ENCODE measurements at regions not wholly inside any gene's neighbourhood (a gene's known extent, or its start where the extent isn't known, plus 50 kb on each side); places are given as distances from the start of the nearest gene placed in this dataset.

DNA sequence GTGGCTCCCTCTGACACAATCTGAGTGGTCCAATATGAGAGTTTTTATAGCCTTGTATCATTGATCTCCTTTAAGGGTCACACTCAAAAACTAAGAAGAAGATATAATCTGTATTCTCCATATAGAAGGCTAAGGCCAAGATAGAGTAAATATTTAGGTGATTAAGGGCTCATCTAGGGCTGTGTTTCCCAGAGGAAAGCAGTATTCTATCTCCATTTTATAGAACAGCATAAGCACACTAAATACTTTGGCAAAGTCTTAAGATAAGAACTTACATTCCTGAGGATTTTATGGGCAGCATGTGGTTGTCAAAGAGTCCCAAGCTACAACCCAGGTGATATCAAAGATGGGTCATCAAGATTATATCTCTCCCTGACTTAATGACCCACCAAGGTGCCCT is 377.6 kb downstream of the KIF16B start:
- DNase-seq (ENCODE audit: low spot score), result no peak
- H3K27me3 Mint-ChIP-seq (ENCODE audit: insufficient read depth), result no peaks in the 10 kb centered on the region
- no peaks in the 10 kb centered on the region for H3K9me3 Mint-ChIP-seq
- intact Hi-C loops (cut with micrococcal nuclease), result no loop called here
- no peak overlapping the region for H3K27ac Mint-ChIP-seq
- H3K4me3 Mint-ChIP-seq, result no peak overlapping the region
- H3K4me1 Mint-ChIP-seq (ENCODE audit: low read depth), result no peaks in the 10 kb centered on the region
- no peaks in the 10 kb centered on the region for H3K36me3 Mint-ChIP-seq (ENCODE audit: low read depth)

DNA sequence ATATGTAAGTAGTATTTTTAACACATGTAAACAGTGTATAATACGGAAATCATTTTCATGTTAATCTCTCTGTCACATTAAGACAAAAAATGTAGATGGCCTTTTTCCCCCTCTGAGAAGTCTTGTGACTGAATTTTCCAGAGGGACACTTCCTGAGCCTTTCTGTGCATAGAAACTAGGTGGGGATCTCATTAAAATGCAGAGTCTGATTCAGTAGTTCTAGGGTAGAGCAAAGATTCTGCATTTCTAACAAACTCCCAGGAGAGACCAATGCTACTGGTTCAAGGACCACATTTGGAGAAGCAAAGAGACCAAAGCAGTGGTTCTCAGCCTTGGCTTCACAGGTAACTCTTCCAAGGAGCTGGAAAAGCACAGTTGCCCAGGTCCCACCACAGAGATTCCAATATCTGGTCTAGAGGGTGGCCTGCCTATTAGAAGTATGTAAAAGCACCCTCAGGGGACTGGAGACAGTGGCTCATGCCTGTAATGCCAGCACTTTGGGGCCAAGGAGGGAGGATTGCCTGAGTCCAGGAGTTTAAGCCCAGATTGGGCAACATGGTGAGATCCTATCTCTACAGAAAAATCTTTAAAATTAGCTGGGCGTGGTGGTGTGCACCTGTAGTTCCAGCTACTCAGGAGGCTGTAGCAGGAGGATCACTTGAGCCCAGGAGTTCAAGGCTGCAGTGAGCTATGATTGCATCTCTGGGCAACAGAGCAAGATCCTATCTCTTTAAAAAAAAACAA is 378.5 kb downstream of the KIF16B start:
- no peak for DNase-seq (ENCODE audit: low spot score)
- Mint-ChIP-seq H3K4me1 (ENCODE audit: low read depth) (no peaks in the 10 kb centered on the region), H3K9me3 (no peaks in the 10 kb centered on the region), H3K27me3 (ENCODE audit: insufficient read depth) (no peaks in the 10 kb centered on the region), H3K27ac (no peak overlapping the region), H3K36me3 (ENCODE audit: low read depth) (no peaks in the 10 kb centered on the region), H3K4me3 (no peak overlapping the region)
- intact Hi-C loops (cut with micrococcal nuclease), result no loop called here

DNA sequence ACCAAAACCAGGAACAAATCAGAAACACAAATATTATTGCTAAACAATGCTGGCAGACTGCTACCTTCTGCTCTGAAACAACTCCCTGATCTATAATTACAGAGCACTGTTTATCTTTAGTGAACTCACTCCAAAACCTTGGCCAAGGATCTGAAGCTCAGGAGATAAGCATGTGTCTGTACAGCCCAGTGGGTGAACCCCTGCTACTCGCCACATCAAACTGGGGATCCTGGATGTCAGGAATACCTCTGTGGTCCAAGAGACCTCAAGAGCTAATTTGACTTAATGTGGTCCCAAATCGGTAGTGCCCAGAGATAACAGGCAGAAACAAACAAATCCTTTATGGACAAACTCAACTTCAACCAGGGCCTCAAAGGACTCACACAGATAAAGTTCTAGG is 381.8 kb downstream of the KIF16B start:
- intact Hi-C loops (cut with micrococcal nuclease), result no loop called here
- H3K27me3 Mint-ChIP-seq (ENCODE audit: insufficient read depth), result no peaks in the 10 kb centered on the region
- DNase-seq (ENCODE audit: low spot score), result no peak
- H3K4me1 Mint-ChIP-seq (ENCODE audit: low read depth), result no peaks in the 10 kb centered on the region
- H3K27ac Mint-ChIP-seq, result no peak overlapping the region
- no peaks in the 10 kb centered on the region for H3K9me3 Mint-ChIP-seq
- H3K36me3 Mint-ChIP-seq (ENCODE audit: low read depth), result no peaks in the 10 kb centered on the region
- H3K4me3 Mint-ChIP-seq, result no peak overlapping the region

DNA sequence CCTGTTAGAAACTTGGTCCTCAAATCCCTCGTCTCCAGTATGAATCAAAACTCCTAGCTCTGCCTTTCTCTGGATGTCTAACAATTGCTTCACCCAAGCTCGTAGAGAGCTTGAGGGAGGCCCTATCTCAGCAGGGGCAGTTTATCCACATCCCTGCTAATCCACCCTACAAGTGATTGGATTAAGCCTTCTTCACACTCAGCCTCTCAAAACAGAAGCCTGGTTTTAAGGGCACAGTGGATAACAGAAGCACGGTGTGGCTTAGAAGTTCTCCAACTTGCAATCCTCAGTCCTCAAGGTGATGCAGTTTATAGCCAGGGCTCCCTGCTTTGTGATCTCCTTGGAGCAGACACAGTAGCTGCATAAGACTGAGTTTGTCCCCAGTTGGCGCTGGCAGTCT is 383.9 kb downstream of the KIF16B start:
- no peaks in the 10 kb centered on the region for H3K27me3 Mint-ChIP-seq (ENCODE audit: insufficient read depth)
- peaks cover 5% of the 10 kb centered on the region for H3K9me3 Mint-ChIP-seq
- H3K36me3 Mint-ChIP-seq (ENCODE audit: low read depth), result no peaks in the 10 kb centered on the region
- intact Hi-C loops (cut with micrococcal nuclease), result no loop called here
- DNase-seq (ENCODE audit: low spot score), result no peak
- no peaks in the 10 kb centered on the region for H3K4me1 Mint-ChIP-seq (ENCODE audit: low read depth)
- no peak overlapping the region for H3K27ac Mint-ChIP-seq
- H3K4me3 Mint-ChIP-seq, result no peak overlapping the region

DNA sequence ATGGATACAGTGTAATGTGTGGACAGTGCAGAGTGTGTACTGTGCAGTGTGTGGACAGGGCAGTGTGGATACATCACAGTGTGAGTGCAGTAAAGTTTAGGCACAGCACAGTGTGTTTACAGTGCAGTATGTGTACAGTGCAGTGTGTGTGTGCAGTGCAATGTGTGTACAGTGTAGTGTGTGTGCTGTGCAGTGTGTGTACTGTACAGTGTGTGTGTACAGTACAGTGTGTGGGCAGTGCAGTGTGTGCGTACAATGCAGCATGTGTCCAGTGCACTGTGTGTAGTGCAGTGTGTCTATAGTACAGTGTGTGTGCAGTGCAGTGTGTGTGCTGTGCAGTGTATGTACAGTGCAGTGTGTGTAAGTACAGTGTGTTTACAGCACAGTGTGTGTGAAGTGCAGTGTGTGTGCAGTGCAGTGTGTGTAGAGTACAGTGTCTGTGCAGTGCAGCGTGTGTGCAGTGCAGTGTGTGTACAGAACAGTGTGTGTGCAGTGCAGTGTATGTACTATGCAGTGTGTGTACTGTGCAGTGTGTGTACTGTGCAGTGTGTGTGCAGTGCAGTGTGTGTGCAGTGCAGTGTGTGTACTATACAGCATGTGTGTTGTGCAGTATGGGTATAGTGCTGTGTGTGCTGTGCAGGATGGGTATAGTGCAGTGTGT is 385.2 kb downstream of the KIF16B start:
- no peaks in the 10 kb centered on the region for H3K27me3 Mint-ChIP-seq (ENCODE audit: insufficient read depth)
- peaks cover 5% of the 10 kb centered on the region for H3K9me3 Mint-ChIP-seq
- no peaks in the 10 kb centered on the region for H3K4me1 Mint-ChIP-seq (ENCODE audit: low read depth)
- intact Hi-C loops (cut with micrococcal nuclease), result no loop called here
- H3K4me3 Mint-ChIP-seq, result no peak overlapping the region
- no peak overlapping the region for H3K27ac Mint-ChIP-seq
- DNase-seq (ENCODE audit: low spot score), result no peak
- no peaks in the 10 kb centered on the region for H3K36me3 Mint-ChIP-seq (ENCODE audit: low read depth)

DNA sequence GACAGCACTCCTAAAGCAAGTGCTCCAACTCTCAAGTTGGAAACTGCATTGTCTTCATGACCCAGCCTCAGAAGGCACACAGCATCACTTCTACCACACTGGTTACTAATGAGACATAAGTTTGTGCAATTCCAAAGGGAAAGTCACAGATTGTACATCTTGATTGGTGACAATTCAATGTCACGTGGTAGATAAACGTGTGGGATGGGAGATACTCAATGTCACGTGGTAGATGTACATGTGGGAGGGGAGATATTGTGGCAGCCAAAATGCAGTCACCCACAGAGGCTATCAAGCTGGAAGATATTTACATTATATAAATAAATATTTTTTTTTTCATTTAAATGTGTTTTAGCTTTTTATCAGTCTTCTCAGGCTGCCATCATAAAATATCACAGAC is 393.3 kb downstream of the KIF16B start:
- no peaks in the 10 kb centered on the region for H3K27me3 Mint-ChIP-seq (ENCODE audit: insufficient read depth)
- peaks cover 5% of the 10 kb centered on the region for H3K9me3 Mint-ChIP-seq
- no peak overlapping the region for H3K27ac Mint-ChIP-seq
- no peak overlapping the region for H3K4me3 Mint-ChIP-seq
- no peaks in the 10 kb centered on the region for H3K36me3 Mint-ChIP-seq (ENCODE audit: low read depth)
- DNase-seq (ENCODE audit: low spot score), result no peak
- no peaks in the 10 kb centered on the region for H3K4me1 Mint-ChIP-seq (ENCODE audit: low read depth)
- intact Hi-C loops (cut with micrococcal nuclease), result no loop called here

DNA sequence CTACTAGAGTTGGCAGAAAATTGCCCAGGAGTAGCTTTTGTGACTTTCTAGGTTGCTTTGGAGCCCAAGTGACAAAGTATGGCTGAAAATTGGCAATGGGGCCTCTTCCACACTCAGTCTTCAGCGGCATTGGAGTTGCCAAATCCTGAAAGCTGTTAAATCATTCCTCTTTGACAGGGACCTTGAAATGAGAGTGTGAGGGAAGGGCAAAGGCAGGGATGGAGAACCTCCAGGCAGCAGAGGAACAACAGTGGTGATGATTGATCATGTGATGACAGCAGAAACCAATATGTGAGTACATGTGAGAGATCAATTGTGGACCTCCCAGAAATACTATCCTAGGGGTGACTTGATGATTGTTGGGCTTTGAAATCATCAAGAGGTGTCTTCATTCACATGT is 393.9 kb downstream of the KIF16B start:
- intact Hi-C loops (cut with micrococcal nuclease), result no loop called here
- Mint-ChIP-seq H3K36me3 (ENCODE audit: low read depth) (no peaks in the 10 kb centered on the region), H3K9me3 (peaks cover 5% of the 10 kb centered on the region), H3K4me1 (ENCODE audit: low read depth) (no peaks in the 10 kb centered on the region), H3K27ac (no peak overlapping the region), H3K27me3 (ENCODE audit: insufficient read depth) (no peaks in the 10 kb centered on the region), H3K4me3 (no peak overlapping the region)
- DNase-seq (ENCODE audit: low spot score), result no peak

DNA sequence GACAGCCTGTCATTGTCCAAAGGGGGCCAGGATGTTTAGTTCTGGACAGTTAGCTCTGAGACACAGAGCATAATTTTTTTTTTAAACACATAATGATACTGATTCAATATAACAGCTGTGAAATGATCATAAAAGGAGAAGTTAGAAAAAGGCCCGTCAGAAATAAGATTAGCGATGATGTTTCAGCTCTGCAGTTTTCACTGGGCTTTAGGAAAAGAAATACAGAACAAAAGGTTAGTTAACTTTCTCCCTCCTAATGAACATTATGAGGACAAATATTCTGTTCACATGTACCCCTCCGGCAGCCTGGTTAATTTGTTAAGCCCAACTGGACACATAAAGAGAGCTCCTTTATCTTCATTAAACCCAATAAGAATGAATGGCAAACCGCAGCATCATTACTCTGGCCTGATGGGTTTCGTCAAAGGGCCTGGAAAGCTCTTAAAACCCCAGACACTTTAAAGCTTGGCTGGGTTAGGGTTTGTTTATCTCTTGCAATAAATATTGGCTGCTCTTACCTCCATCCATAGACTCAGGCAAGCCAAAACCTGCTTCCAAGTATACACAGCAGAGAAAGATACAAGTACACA is 394.6 kb downstream of the KIF16B start:
- no peak overlapping the region for H3K4me3 Mint-ChIP-seq
- intact Hi-C loops (cut with micrococcal nuclease), result no loop called here
- no peaks in the 10 kb centered on the region for H3K27me3 Mint-ChIP-seq (ENCODE audit: insufficient read depth)
- peaks cover 5% of the 10 kb centered on the region for H3K9me3 Mint-ChIP-seq
- no peak for DNase-seq (ENCODE audit: low spot score)
- no peaks in the 10 kb centered on the region for H3K36me3 Mint-ChIP-seq (ENCODE audit: low read depth)
- no peak overlapping the region for H3K27ac Mint-ChIP-seq
- no peaks in the 10 kb centered on the region for H3K4me1 Mint-ChIP-seq (ENCODE audit: low read depth)

DNA sequence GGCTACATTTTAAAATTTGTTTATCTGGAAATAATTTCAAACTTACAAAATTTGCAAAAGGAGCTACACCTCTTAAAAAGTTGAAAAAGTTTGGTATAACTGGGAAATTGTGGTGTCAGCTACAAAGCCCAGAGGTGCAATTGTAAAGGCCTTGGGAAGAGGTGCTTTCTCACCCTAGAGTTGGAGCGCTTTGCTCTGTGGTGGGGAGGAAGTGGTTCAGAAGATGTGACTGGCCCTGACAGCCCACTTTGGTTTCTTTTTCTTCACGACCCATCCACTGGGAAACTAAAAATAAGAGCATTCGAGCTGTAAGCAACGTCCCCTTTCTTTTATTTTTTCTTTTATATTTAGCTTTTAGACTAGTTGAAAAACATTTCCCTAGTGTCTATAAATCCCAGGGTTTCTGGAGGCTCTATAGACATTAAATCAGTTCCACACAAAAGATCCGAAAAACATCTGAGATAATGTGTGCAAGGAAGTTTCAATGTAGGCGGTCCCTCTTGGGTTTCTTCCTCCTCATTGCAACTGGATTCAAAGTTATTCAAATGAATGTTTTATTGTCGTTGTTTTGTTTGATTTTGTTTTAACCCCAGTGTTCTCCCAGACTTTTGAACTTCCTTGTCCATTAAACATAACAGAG is 397.8 kb downstream of the KIF16B start:
- intact Hi-C loops (cut with micrococcal nuclease), result no loop called here
- no peak for DNase-seq (ENCODE audit: low spot score)
- H3K27ac Mint-ChIP-seq, result no peak overlapping the region
- H3K4me3 Mint-ChIP-seq, result no peak overlapping the region
- no peaks in the 10 kb centered on the region for H3K36me3 Mint-ChIP-seq (ENCODE audit: low read depth)
- H3K4me1 Mint-ChIP-seq (ENCODE audit: low read depth), result no peaks in the 10 kb centered on the region
- peaks cover 1% of the 10 kb centered on the region for H3K27me3 Mint-ChIP-seq (ENCODE audit: insufficient read depth)
- peaks cover 5% of the 10 kb centered on the region for H3K9me3 Mint-ChIP-seq

DNA sequence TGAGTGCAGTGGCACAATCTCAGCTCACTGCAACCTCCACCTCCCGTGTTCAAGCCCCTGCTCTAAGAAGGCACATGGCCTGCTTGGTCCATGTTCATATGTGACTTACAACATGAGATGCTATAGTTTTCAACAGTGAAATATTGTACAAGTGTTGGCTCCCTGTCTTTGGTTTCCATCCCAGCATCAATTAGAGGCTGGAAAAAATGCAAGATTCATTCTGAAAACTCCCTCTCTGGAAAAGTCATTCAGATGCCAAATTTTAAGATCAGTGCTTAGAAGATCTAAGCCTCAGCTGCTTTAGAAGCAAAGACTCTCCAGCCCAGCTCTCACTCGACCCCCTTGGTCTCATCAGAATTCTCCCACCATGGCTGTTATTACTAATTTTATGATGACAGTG is 398.9 kb downstream of the KIF16B start:
- H3K27ac Mint-ChIP-seq, result no peak overlapping the region
- intact Hi-C loops (cut with micrococcal nuclease), result no loop called here
- H3K9me3 Mint-ChIP-seq, result peaks cover 5% of the 10 kb centered on the region
- no peak overlapping the region for H3K4me3 Mint-ChIP-seq
- DNase-seq (ENCODE audit: low spot score), result no peak
- no peaks in the 10 kb centered on the region for H3K36me3 Mint-ChIP-seq (ENCODE audit: low read depth)
- H3K4me1 Mint-ChIP-seq (ENCODE audit: low read depth), result no peaks in the 10 kb centered on the region
- H3K27me3 Mint-ChIP-seq (ENCODE audit: insufficient read depth), result peaks cover 1% of the 10 kb centered on the region

DNA sequence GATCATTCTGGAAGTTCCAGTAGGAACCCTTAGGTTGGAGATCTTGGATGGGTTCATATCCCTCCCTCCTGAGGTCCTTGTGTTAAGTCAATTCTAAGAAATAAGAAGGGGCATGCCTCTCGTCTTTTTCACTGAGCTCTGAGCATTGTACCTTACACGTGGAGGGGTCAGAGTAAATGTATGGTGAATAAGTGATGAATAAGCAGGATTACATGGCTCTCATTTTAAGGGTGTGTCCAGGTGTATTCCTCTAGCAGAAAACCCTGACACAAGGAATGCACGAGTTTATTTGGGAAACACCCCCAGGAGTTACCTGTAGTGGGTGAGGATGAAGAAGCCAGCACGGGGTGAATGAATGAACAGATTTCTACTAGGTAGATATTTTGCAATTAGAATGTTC is 400.2 kb downstream of the KIF16B start:
- Mint-ChIP-seq H3K4me3 (no peak overlapping the region), H3K27me3 (ENCODE audit: insufficient read depth) (peaks cover 1% of the 10 kb centered on the region), H3K27ac (no peak overlapping the region), H3K4me1 (ENCODE audit: low read depth) (no peaks in the 10 kb centered on the region), H3K36me3 (ENCODE audit: low read depth) (no peaks in the 10 kb centered on the region), H3K9me3 (peaks cover 7% of the 10 kb centered on the region)
- intact Hi-C loops (cut with micrococcal nuclease), result no loop called here
- no peak for DNase-seq (ENCODE audit: low spot score)

DNA sequence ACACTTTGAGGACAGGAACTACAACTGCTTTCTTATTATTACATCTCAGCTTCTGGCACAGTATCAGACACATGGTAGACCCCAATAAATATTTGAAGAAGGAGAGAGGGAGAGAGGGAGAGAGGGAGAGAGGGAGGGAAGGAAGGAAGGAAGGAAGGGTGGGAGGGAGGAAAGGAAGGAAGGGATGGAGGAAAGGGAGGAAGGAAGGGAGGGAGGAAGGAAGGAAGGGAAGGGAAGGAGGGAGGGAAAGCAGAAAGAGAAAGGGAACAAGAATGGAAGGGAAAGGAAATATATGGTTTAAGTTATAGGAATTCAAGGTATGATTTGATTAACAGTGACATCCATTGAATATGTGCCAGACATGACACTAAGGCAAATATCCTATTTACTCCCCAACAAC is 402.1 kb downstream of the KIF16B start:
- H3K4me3 Mint-ChIP-seq, result no peak overlapping the region
- no peak for DNase-seq (ENCODE audit: low spot score)
- H3K9me3 Mint-ChIP-seq, result peaks cover 4% of the 10 kb centered on the region
- intact Hi-C loops (cut with micrococcal nuclease), result no loop called here
- H3K4me1 Mint-ChIP-seq (ENCODE audit: low read depth), result no peaks in the 10 kb centered on the region
- H3K27me3 Mint-ChIP-seq (ENCODE audit: insufficient read depth), result peaks cover 1% of the 10 kb centered on the region
- no peak overlapping the region for H3K27ac Mint-ChIP-seq
- H3K36me3 Mint-ChIP-seq (ENCODE audit: low read depth), result no peaks in the 10 kb centered on the region

DNA sequence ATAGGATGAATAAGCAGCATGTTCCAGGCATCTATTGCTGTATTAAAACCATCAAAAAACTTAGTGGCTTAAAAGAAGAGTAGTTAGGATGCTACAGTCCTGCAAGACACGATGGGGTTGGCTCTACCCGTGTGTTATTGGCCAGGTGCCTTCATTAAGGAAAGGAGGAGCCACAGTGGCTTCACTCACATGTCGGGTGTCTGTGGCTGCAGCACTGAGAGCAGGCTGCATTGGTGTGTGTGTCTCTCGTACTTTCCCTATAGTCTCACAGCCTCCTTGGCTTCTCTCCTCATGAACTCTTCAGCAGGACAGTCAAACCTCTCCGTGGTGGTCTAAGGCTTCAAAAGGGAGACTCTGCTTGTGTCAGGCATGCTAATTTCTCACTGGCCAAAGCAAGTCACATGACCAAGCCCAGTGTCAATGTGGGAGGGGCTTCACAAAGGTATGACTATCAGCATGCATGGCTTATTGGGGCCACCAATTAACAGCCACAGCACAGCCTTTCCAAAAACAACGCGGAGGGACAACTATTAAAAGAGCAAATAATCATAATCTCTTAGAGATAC is 402.8 kb downstream of the KIF16B start:
- no peaks in the 10 kb centered on the region for H3K36me3 Mint-ChIP-seq (ENCODE audit: low read depth)
- H3K27ac Mint-ChIP-seq, result no peak overlapping the region
- no peaks in the 10 kb centered on the region for H3K4me1 Mint-ChIP-seq (ENCODE audit: low read depth)
- peaks cover 4% of the 10 kb centered on the region for H3K9me3 Mint-ChIP-seq
- no peak overlapping the region for H3K4me3 Mint-ChIP-seq
- intact Hi-C loops (cut with micrococcal nuclease), result no loop called here
- no peak for DNase-seq (ENCODE audit: low spot score)
- peaks cover 1% of the 10 kb centered on the region for H3K27me3 Mint-ChIP-seq (ENCODE audit: insufficient read depth)
